Neural cell (in vitro differentiated cells): ENCODE measurements at regions not wholly inside any gene's neighbourhood (a gene's known extent, or its start where the extent isn't known, plus 50 kb on each side); places are given as distances from the start of the nearest gene placed in this dataset.

ENCODE experiments used
- CTCF ChIP-seq: fragments of 450-650 bp; IDR thresholded peaks from 2 replicates; pipeline ENCODE4 v1.5.1; 2014; ENCODE audit warnings: antibody characterized with exemption, mild to moderate bottlenecking, moderate library complexity; ENCODE audit not compliant: poor library complexity, severe bottlenecking
- EP300 ChIP-seq: fragments of 450-650 bp; conservative IDR thresholded peaks from 2 replicates; pipeline ENCODE4 v1.6.1; 2014; ENCODE audit warnings: antibody characterized with exemption, mild to moderate bottlenecking, moderate library complexity; ENCODE audit not compliant: poor library complexity, severe bottlenecking
- EZH2 ChIP-seq: fragments of 200-600, 300-800 bp; shearing (Covaris generic), sonication (generic); IDR thresholded peaks from 2 replicates; pipeline ENCODE4 v1.6.1; 2014; ENCODE audit warnings: antibody characterized with exemption, low read length, borderline replicate concordance, mild to moderate bottlenecking; ENCODE audit not compliant: insufficient read depth, poor library complexity, severe bottlenecking
- MXI1 ChIP-seq: fragments of 450-650 bp; conservative IDR thresholded peaks from 2 replicates; pipeline ENCODE4 v1.6.1; 2014; ENCODE audit warnings: antibody characterized with exemption, mild to moderate bottlenecking; ENCODE audit not compliant: poor library complexity, severe bottlenecking
- POLR2AphosphoS5 ChIP-seq: IDR thresholded peaks from 2 replicates; pipeline ENCODE4 v1.6.1; 2012
- REST ChIP-seq: IDR thresholded peaks from 2 replicates; pipeline ENCODE4 v1.6.1; 2012; ENCODE audit warnings: borderline replicate concordance

- TF ChIP-seq CTCF: no peak
- TF ChIP-seq EP300: peak; percentile 88
- peak; percentile 44 for TF ChIP-seq MXI1
- TF ChIP-seq EZH2: no peak
- TF ChIP-seq REST: peak; percentile 57
- TF ChIP-seq POLR2AphosphoS5: peak; percentile 87
These were observed 53.4 kb upstream of the CCDC174 start for GRCh38 chr3:14598143-14598569.
